K562 (cell line): ENCODE measurements at regions not wholly inside any gene's neighbourhood (a gene's known extent, or its start where the extent isn't known, plus 50 kb on each side); places are given as distances from the start of the nearest gene placed in this dataset.

Experiments
- ATAC-seq: fragments of 200-7000 bp; cut with Tn5 transposase; 3 replicates; pipeline ENCODE4 v1.9.1; 2020; ENCODE audit warnings: moderate library complexity
- BruUV-seq: library from RNA; stranded (reverse); fragments of 400-500 nt; replicated peaks from 2 replicates; lab custom pipeline; 2021; lab: Mats Ljungman, UMichigan
- CTCF ChIA-PET: fragments of 300-600 bp; formaldehyde crosslinking; extraction: SDS; loops from one replicate; lab custom pipeline; 2021; ENCODE audit warnings: low intra/inter-chr PET ratio; lab: Yijun Ruan, JAX
- POLR2A ChIA-PET: fragments of 300-600, 350-650 bp; sonication (Branson Sonifier 250); formaldehyde crosslinking; extraction: SDS; loops from one replicate; lab custom pipeline; 2021; ENCODE audit warnings: antibody characterized with exemption, inconsistent platforms; lab: Yijun Ruan, JAX
- DNase-seq, 4 experiments: peaks; one replicate each; pipeline versions ENCODE4 v3.0.0 to v3.0.0-alpha.2; 2011 to 2018; ENCODE audit warnings: low spot score in 3 of 4, mixed read lengths in 3 of 4; ENCODE audit errors: extremely low read depth in 1 of 4
- FAIRE-seq: peaks from 2 replicates; lab custom pipeline; 2011; peaks lifted over from hg19 to GRCh38; lab: Jason Lieb, UNC
- H2AFZ ChIP-seq: 2 replicates; pipeline ENCODE4 v1.6.0; 2011; ENCODE audit warnings: low read depth, low read length, control low read depth, inconsistent platforms
- H3K27ac ChIP-seq: fragments of 200-600 bp; 3 replicates; pipeline ENCODE4 v1.8.0; 2011; ENCODE audit warnings: low read depth, mild to moderate bottlenecking, control low read depth, inconsistent platforms, low read length, moderate library complexity, mixed read lengths; ENCODE audit errors: extremely low read depth
- H3K27me3 ChIP-seq, 2 experiments: fragments of 300-600 bp in 1 of 2; 2 replicates in 1 of 2; 3 replicates in 1 of 2; pipeline versions ENCODE4 v1.6.0 to v1.8.0; 2011; ENCODE audit warnings: inconsistent platforms in 2 of 2, low read length in 2 of 2, mild to moderate bottlenecking in 1 of 2, mixed read lengths in 1 of 2, moderate library complexity in 1 of 2; ENCODE audit not compliant: control insufficient read depth in 2 of 2, insufficient read depth in 2 of 2
- H3K36me3 ChIP-seq: fragments of 300-600 bp; 3 replicates; pipeline ENCODE4 v1.8.0; 2011; ENCODE audit warnings: mild to moderate bottlenecking, low read length, inconsistent platforms; ENCODE audit not compliant: control insufficient read depth, insufficient read depth
- H3K4me1 ChIP-seq, 2 experiments: fragments of 200-600 bp in 1 of 2; replicated peaks in 1 of 2; 2 replicates in 1 of 2; 3 replicates in 1 of 2; pipeline versions ENCODE4 v1.5.1 to v1.8.0; 2011; ENCODE audit warnings: inconsistent platforms in 2 of 2, low read length in 2 of 2, mild to moderate bottlenecking in 1 of 2, mixed read lengths in 1 of 2, moderate library complexity in 1 of 2; ENCODE audit not compliant: control insufficient read depth in 2 of 2, insufficient read depth in 2 of 2
- H3K4me2 ChIP-seq: 2 replicates; pipeline ENCODE4 v1.6.1; 2011; ENCODE audit warnings: low read length, control low read depth, inconsistent platforms, mixed read lengths; ENCODE audit not compliant: insufficient read depth
- H3K4me3 ChIP-seq: fragments of 200-600 bp; sonication (generic), shearing (Covaris generic); 2 replicates; pipeline ENCODE4 v1.5.1; 2016; ENCODE audit warnings: control low read depth, inconsistent platforms
- H3K79me2 ChIP-seq: fragments of 200-600 bp; 3 replicates; pipeline ENCODE4 v1.8.0; 2011; ENCODE audit warnings: low read length, inconsistent platforms; ENCODE audit not compliant: control insufficient read depth, insufficient read depth
- H3K9ac ChIP-seq, 2 experiments: 2 replicates each; pipeline versions ENCODE4 v1.6.0 to v1.6.1; 2011; ENCODE audit warnings: low read depth in 2 of 2, low read length in 2 of 2, control low read depth in 1 of 2, inconsistent platforms in 1 of 2, mild to moderate bottlenecking in 1 of 2, mixed read lengths in 1 of 2; ENCODE audit not compliant: insufficient read depth in 1 of 2
- H3K9me1 ChIP-seq: one replicate; pipeline ENCODE4 v1.6.0; 2011; ENCODE audit warnings: inconsistent platforms, mild to moderate bottlenecking, low read length, moderate library complexity; ENCODE audit not compliant: control insufficient read depth, insufficient read depth
- H3K9me3 ChIP-seq: replicated peaks from 2 replicates; pipeline ENCODE4 v1.5.1; 2011; ENCODE audit warnings: low read depth, low read length, inconsistent platforms; ENCODE audit not compliant: control insufficient read depth, insufficient read depth
- H4K20me1 ChIP-seq: replicated peaks from 2 replicates; pipeline ENCODE4 v1.6.1; 2011; ENCODE audit warnings: low read length, inconsistent platforms, mixed read lengths; ENCODE audit not compliant: control insufficient read depth, insufficient read depth
- KDM1A ChIP-seq, 2 experiments: fragments of 450-650 bp; IDR thresholded peaks; 2 replicates each; pipeline ENCODE4 v1.6.1; 2016; ENCODE audit warnings: mild to moderate bottlenecking in 2 of 2
- MEF2A ChIP-seq: IDR thresholded peaks from 2 replicates; pipeline ENCODE4 v1.6.1; 2011; ENCODE audit warnings: low read depth, mild to moderate bottlenecking, low read length, moderate library complexity; ENCODE audit not compliant: control insufficient read depth
- WGBS: fragments of 100-300 bp; shearing (Covaris generic); methylation state at CpG from one replicate; pipeline ENCODE4 v1.1.6; 2016; ENCODE audit warnings: low coverage, mixed read lengths; ENCODE audit not compliant: insufficient coverage; ENCODE audit errors: missing lambda C conversion rate; 5-methylcytosine and 5-hydroxymethylcytosine counted together
- in situ Hi-C: fragments of 300-500 bp; cut with MboI; formaldehyde crosslinking; loops from 4 replicates; pipeline ENCODE4 v1.15.0; 2018; ENCODE audit warnings: inconsistent platforms, mixed read lengths
- intact Hi-C: fragments of 100-400 bp; cut with micrococcal nuclease; formaldehyde crosslinking; loops from 2 replicates; pipeline ENCODE4 v1.14.2; 2022
- TF ChIP-seq, protein P1 (sequence below): fragments of 250-450 bp; sonication (Bioruptor Pico); IDR thresholded peaks from 2 replicates; pipeline ENCODE4 v1.8.0; 2021; ENCODE audit warnings: borderline replicate concordance, mild to moderate bottlenecking, moderate library complexity; ENCODE audit not compliant: poor library complexity, severe bottlenecking
- TF ChIP-seq, protein P2 (sequence below), 2 experiments: fragments of 450-650 bp; conservative IDR thresholded peaks; 2 replicates each; pipeline ENCODE4 v1.6.1; 2017; ENCODE audit warnings: mild to moderate bottlenecking in 2 of 2, moderate library complexity in 2 of 2

- TF ChIP-seq KDM1A (IDR thresholded peaks at IDR 0.05): 0 out of 4 replicates have a peak, but pooled peaks of 1 of the 2 experiments have one; percentile 13
- TF ChIP-seq, protein P1, sequence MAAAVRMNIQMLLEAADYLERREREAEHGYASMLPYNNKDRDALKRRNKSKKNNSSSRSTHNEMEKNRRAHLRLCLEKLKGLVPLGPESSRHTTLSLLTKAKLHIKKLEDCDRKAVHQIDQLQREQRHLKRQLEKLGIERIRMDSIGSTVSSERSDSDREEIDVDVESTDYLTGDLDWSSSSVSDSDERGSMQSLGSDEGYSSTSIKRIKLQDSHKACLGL (CRISPR knock-in tag): no peak
- no peak for TF ChIP-seq MEF2A
- TF ChIP-seq, protein P2, sequence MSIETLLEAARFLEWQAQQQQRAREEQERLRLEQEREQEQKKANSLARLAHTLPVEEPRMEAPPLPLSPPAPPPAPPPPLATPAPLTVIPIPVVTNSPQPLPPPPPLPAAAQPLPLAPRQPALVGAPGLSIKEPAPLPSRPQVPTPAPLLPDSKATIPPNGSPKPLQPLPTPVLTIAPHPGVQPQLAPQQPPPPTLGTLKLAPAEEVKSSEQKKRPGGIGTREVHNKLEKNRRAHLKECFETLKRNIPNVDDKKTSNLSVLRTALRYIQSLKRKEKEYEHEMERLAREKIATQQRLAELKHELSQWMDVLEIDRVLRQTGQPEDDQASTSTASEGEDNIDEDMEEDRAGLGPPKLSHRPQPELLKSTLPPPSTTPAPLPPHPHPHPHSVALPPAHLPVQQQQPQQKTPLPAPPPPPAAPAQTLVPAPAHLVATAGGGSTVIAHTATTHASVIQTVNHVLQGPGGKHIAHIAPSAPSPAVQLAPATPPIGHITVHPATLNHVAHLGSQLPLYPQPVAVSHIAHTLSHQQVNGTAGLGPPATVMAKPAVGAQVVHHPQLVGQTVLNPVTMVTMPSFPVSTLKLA (conservative IDR thresholded peaks at IDR 0.05): 0 out of 4 replicates have a peak, but pooled peaks of 1 of the 2 experiments have one; percentile 23
- Histone ChIP-seq H3K9ac (no peak overlapping the region), H3K9me3 (no peaks in the 10 kb centered on the region), H2AFZ (no peak overlapping the region), H3K4me1 (no peaks in the 10 kb centered on the region; a peak in 1 of 5 replicates), H3K9me1 (no peaks in the 10 kb centered on the region), H3K36me3 (no peaks in the 10 kb centered on the region), H3K27me3 (no peaks in the 10 kb centered on the region), H3K79me2 (no peaks in the 10 kb centered on the region), H3K4me3 (no peak overlapping the region), H3K4me2 (no peak overlapping the region), H4K20me1 (no peaks in the 10 kb centered on the region), H3K27ac (no peak overlapping the region)
- WGBS: 0% methylated on average over 1 of the region's 1 CpG
- intact Hi-C loops: no loop called here
- DNase-seq (no peak), ATAC-seq (no peak), FAIRE-seq (no peak)
- CTCF ChIA-PET: no interaction called here
- no TSS peak for BruUV-seq
- in situ Hi-C loops: no loop called here
- POLR2A ChIA-PET: interaction anchor here (0.7 to 0.9 kb wide), 2 partner anchors 13 to 385 kb away, joined by 3 to 4 read pairs; no protein-coding TSS in a partner anchor
Measured at GRCh38 chr5:126366199-126366560, 57.0 kb upstream of the GRAMD2B start.
